SU-DHL-6 (cell line): ENCODE measurements at regions not wholly inside any gene's neighbourhood (a gene's known extent, or its start where the extent isn't known, plus 50 kb on each side); places are given as distances from the start of the nearest gene placed in this dataset.

Source experiments
- CTCF ChIP-seq: fragments of 200-600 bp; sonication (generic); IDR thresholded peaks from one replicate; pipeline ENCODE4 v1.5.1; 2017; ENCODE audit warnings: antibody characterized with exemption, mild to moderate bottlenecking, low read length, moderate library complexity; ENCODE audit not compliant: insufficient read depth, poor library complexity, severe bottlenecking
- EZH2phosphoT487 ChIP-seq: fragments of 200-600 bp; sonication (generic), shearing (Covaris generic); conservative IDR thresholded peaks from 2 replicates; pipeline ENCODE4 v1.6.1; 2018; ENCODE audit warnings: mild to moderate bottlenecking, antibody characterized with exemption, low read length, moderate library complexity, mixed read lengths

- no peak for TF ChIP-seq CTCF
- TF ChIP-seq EZH2phosphoT487 = no peak
Measured at GRCh38 chr14:106578481-106578880, 1052.1 kb downstream of the TMEM121 start.
